GM12878 (cell line): ENCODE measurements at regions not wholly inside any gene's neighbourhood (a gene's known extent, or its start where the extent isn't known, plus 50 kb on each side); places are given as distances from the start of the nearest gene placed in this dataset.

Experiments used
- ATAC-seq: fragments of 200-7000 bp; cut with Tn5 transposase; 3 replicates; pipeline ENCODE4 v1.9.1; 2020; ENCODE audit warnings: mild to moderate bottlenecking, moderate library complexity
- BruUV-seq: library from RNA; stranded (reverse); fragments of 400-500 nt; replicated peaks from 2 replicates; lab custom pipeline; 2021; lab: Mats Ljungman, UMichigan
- CTCF ChIA-PET: fragments of 300-600 bp; sonication (Branson Sonifier 250); formaldehyde crosslinking; extraction: SDS; loops from one replicate; lab custom pipeline; 2021; ENCODE audit warnings: inconsistent platforms; lab: Yijun Ruan, JAX
- POLR2A ChIA-PET: fragments of 350-600 bp; formaldehyde crosslinking; extraction: SDS; loops from one replicate; lab custom pipeline; 2021; ENCODE audit warnings: inconsistent platforms; lab: Charles Lee
- RAD21 ChIA-PET: fragments of 300-600 bp; sonication (Branson Sonifier 250); formaldehyde crosslinking; loops from one replicate; lab custom pipeline; 2023; ENCODE audit warnings: antibody characterized with exemption; ENCODE audit not compliant: unreplicated experiment; lab: Charles Lee
- SMC1A ChIA-PET: fragments of 300-600 bp; sonication (Branson Sonifier 250); formaldehyde crosslinking; loops from one replicate; lab custom pipeline; 2023; ENCODE audit not compliant: unreplicated experiment, uncharacterized antibody; lab: Charles Lee
- DNase-seq: peaks from one replicate; pipeline ENCODE4 v3.0.0-alpha.2; 2011; ENCODE audit warnings: low read depth, low spot score
- FAIRE-seq: peaks from 3 replicates; lab custom pipeline; 2011; peaks lifted over from hg19 to GRCh38; lab: Jason Lieb, UNC
- H2AFZ ChIP-seq: 2 replicates; pipeline ENCODE4 v1.6.0; 2011; ENCODE audit warnings: low read depth, low read length, control low read depth; ENCODE audit not compliant: control insufficient read depth
- H3K27ac ChIP-seq: 2 replicates; pipeline ENCODE4 v1.5.1; 2011; ENCODE audit warnings: control low read depth; ENCODE audit not compliant: control insufficient read depth, insufficient read depth
- H3K27me3 ChIP-seq, 2 experiments: replicated peaks in 1 of 2; 2 replicates each; pipeline versions ENCODE4 v1.6.0 to v1.6.1; 2011; ENCODE audit warnings: low read length in 1 of 2; ENCODE audit not compliant: control insufficient read depth in 2 of 2, insufficient read depth in 2 of 2
- H3K36me3 ChIP-seq, 2 experiments: 2 replicates each; pipeline ENCODE4 v1.5.1; 2011; ENCODE audit warnings: low read length in 1 of 2; ENCODE audit not compliant: control insufficient read depth in 2 of 2, insufficient read depth in 2 of 2
- H3K4me1 ChIP-seq: 2 replicates; pipeline ENCODE4 v1.6.1; 2011; ENCODE audit warnings: mild to moderate bottlenecking, low read length, moderate library complexity, mixed read lengths; ENCODE audit not compliant: control insufficient read depth, insufficient read depth
- H3K4me2 ChIP-seq: 2 replicates; pipeline ENCODE4 v1.6.0; 2011; ENCODE audit warnings: control low read depth; ENCODE audit not compliant: control insufficient read depth, insufficient read depth
- H3K4me3 ChIP-seq: fragments of 200-600 bp; sonication (generic); 2 replicates; pipeline ENCODE4 v1.5.1; 2016
- H3K79me2 ChIP-seq: 2 replicates; pipeline ENCODE4 v1.6.0; 2011; ENCODE audit warnings: low read length; ENCODE audit not compliant: control insufficient read depth, insufficient read depth
- H3K9ac ChIP-seq: 2 replicates; pipeline ENCODE4 v1.8.0; 2011; ENCODE audit warnings: low read length, control low read depth, mixed read lengths; ENCODE audit not compliant: control insufficient read depth, insufficient read depth
- H3K9me3 ChIP-seq: replicated peaks from 3 replicates; pipeline ENCODE4 v1.5.1; 2011; ENCODE audit warnings: mild to moderate bottlenecking, low read length; ENCODE audit not compliant: control insufficient read depth, insufficient read depth
- H4K20me1 ChIP-seq: 2 replicates; pipeline ENCODE4 v1.6.0; 2011; ENCODE audit not compliant: control insufficient read depth, insufficient read depth
- E4F1 ChIP-seq: fragments of 450-650 bp; IDR thresholded peaks from 2 replicates; pipeline ENCODE4 v1.6.1; 2018; ENCODE audit warnings: borderline replicate concordance, mild to moderate bottlenecking; ENCODE audit not compliant: partially characterized antibody
- HCFC1 ChIP-seq: fragments of 150-350 bp; IDR thresholded peaks from 2 replicates; pipeline ENCODE4 v1.6.1; 2014; ENCODE audit warnings: low read length
- IKZF2 ChIP-seq, 2 experiments: fragments of 450-650 bp; IDR thresholded peaks; 2 replicates each; pipeline ENCODE4 v1.6.1; 2017; ENCODE audit warnings: mild to moderate bottlenecking in 2 of 2, moderate library complexity in 2 of 2
- NFYB ChIP-seq: IDR thresholded peaks from 2 replicates; pipeline ENCODE4 v1.6.1; 2011; ENCODE audit warnings: low read depth, mild to moderate bottlenecking, low read length, improper control_type of control experiment, moderate library complexity; ENCODE audit not compliant: insufficient read depth
- NRF1 ChIP-seq: conservative IDR thresholded peaks from 2 replicates; pipeline ENCODE4 v1.6.1; 2011; ENCODE audit warnings: mild to moderate bottlenecking, low read depth, low read length, improper control_type of control experiment
- POLR2AphosphoS5 ChIP-seq: IDR thresholded peaks from 2 replicates; pipeline ENCODE4 v1.6.1; 2011; ENCODE audit warnings: mild to moderate bottlenecking, low read length, inconsistent platforms
- SIX5 ChIP-seq: IDR thresholded peaks from 2 replicates; pipeline ENCODE4 v1.6.1; 2011; ENCODE audit warnings: mild to moderate bottlenecking, low read depth, low read length, moderate library complexity; ENCODE audit not compliant: severe bottlenecking
- TBL1XR1 ChIP-seq: IDR thresholded peaks from 2 replicates; pipeline ENCODE4 v1.6.1; 2012; ENCODE audit warnings: low read depth, low read length, improper control_type of control experiment
- ZBTB33 ChIP-seq: fragments of 450-650 bp; IDR thresholded peaks from 2 replicates; pipeline ENCODE4 v1.6.1; 2017; ENCODE audit warnings: mild to moderate bottlenecking
- WGBS: methylation state at CpG from one replicate; pipeline ENCODE4 v1.1.6; 2016; ENCODE audit warnings: low lambda C conversion rate; ENCODE audit not compliant: insufficient replicate concordance, insufficient coverage; ENCODE audit errors: missing lambda C conversion rate; 5-methylcytosine and 5-hydroxymethylcytosine counted together
- in situ Hi-C: fragments of 300-500 bp; cut with MboI; formaldehyde crosslinking; loops from 9 replicates; pipeline ENCODE4 v1.14.3; 2018; ENCODE audit warnings: mixed read lengths
- intact Hi-C: fragments of 100-400 bp; cut with micrococcal nuclease; formaldehyde crosslinking; loops from one replicate; pipeline ENCODE4 v1.14.2; 2022; ENCODE audit not compliant: unreplicated experiment

GRCh38 chrX:39955625-39956024, 142.1 kb downstream of the BCOR start:
- SMC1A ChIA-PET: no interaction called here
- Histone ChIP-seq H3K4me3 (no peak overlapping the region), H3K79me2 (no peaks in the 10 kb centered on the region), H3K27ac (no peak overlapping the region), H2AFZ (peak overlapping the region; percentile 45), H3K4me2 (no peak overlapping the region), H4K20me1 (no peaks in the 10 kb centered on the region), H3K9ac (no peak overlapping the region), H3K4me1 (no peaks in the 10 kb centered on the region), H3K27me3 (no peaks in the 10 kb centered on the region), H3K36me3 (no peaks in the 10 kb centered on the region), H3K9me3 (no peaks in the 10 kb centered on the region; the same call in 2 of the 3 replicates)
- CTCF ChIA-PET: no interaction called here
- RAD21 ChIA-PET: no interaction called here
- no peak for TF ChIP-seq IKZF2 (IDR thresholded peaks at IDR 0.05)
- peak; percentile 68; the same call in 1 of the 2 replicates for TF ChIP-seq NFYB
- TF ChIP-seq SIX5: peak; percentile 66
- TF ChIP-seq ZBTB33: no peak
- TF ChIP-seq HCFC1: peak; percentile 46; the same call in 1 of the 2 replicates
- 7% methylated on average over 4 of the region's 4 CpGs for WGBS
- FAIRE-seq: no peak
- in situ Hi-C loops (no loop called here), intact Hi-C loops (no loop called here)
- DNase-seq: no peak
- no TSS peak for BruUV-seq
- ATAC-seq: peak; percentile 67
- POLR2A ChIA-PET: no interaction called here

- intact Hi-C loops (no loop called here), in situ Hi-C loops (no loop called here)
- ChIA-PET RAD21 (no interaction called here), SMC1A (interaction anchor here (0.7 kb wide), 1 partner anchor 356 kb away, joined by 4 read pairs; no protein-coding TSS in a partner anchor), POLR2A (no interaction called here), CTCF (no interaction called here)
- Histone ChIP-seq H2AFZ (no peak overlapping the region), H4K20me1 (no peaks in the 10 kb centered on the region), H3K4me2 (no peak overlapping the region), H3K27ac (no peak overlapping the region), H3K79me2 (no peaks in the 10 kb centered on the region), H3K4me1 (no peaks in the 10 kb centered on the region), H3K9ac (no peak overlapping the region), H3K9me3 (no peaks in the 10 kb centered on the region; the same call in 2 of the 3 replicates), H3K27me3 (no peaks in the 10 kb centered on the region), H3K36me3 (no peaks in the 10 kb centered on the region), H3K4me3 (no peak overlapping the region)
- ATAC-seq (no peak), DNase-seq (no peak), FAIRE-seq (no peak)
- 14% methylated on average over 7 of the region's 7 CpGs for WGBS
- TF ChIP-seq TBL1XR1 (no peak), E4F1 (no peak), POLR2AphosphoS5 (no peak), NRF1 (no peak)
- BruUV-seq: no TSS peak
Measured at GRCh38 chrX:39956803-39957394, 140.9 kb downstream of the BCOR start.
